ENCODE measurements at regions not wholly inside any gene's neighbourhood (a gene's known extent, or its start where the extent isn't known, plus 50 kb on each side); places are given as distances from the start of the nearest gene placed in this dataset.

- no peak for TF ChIP-seq CTCF (IDR thresholded peaks at IDR 0.05)
Observed at GRCh38 chr4:176013476-176014247, 52.0 kb upstream of the WDR17 start.

DNA sequence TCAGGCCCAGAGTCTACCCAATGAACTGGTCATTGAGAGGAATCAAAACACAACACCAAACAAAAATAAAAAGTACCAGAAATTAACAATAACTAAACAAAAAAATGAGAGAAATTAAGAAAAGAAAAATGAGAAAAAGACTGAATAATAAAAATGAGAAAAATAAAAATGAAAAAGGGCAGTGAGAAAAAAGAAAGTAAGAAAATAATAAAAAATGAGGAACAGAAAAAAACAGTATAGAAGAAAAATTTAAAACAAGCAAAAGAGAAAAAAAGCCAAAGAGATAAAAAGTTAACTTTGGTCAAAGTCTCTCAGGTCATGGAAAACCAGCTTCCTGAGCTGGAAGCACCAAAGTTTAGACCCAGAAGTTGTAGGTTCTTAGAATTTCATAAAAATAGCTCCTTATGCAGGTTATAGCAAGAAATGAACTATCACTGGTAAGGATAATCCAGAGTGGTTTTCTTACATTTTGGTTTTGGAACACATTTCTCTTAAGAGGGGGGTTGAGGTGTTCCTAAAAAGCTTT, 51.0 kb upstream of the WDR17 start:
- ATAC-seq = no peak
- intact Hi-C loops (cut with DNase I, micrococcal nuclease) = no loop called here

More at GRCh38 chr4:176013476-176014247, 52.0 kb upstream of the WDR17 start:
- no peaks in the 10 kb centered on the region for H3K9me3 ChIP-seq
- H3K4me1 ChIP-seq (ENCODE audit: low read depth) = no peaks in the 10 kb centered on the region
- intact Hi-C loops (cut with DNase I, micrococcal nuclease) = no loop called here
- DNase-seq (no peak), ATAC-seq (no peak)
- no peak overlapping the region for H3K4me3 ChIP-seq
- no peaks in the 10 kb centered on the region for H3K36me3 ChIP-seq (ENCODE audit: low read depth)

More for the DNA sequence above, 51.0 kb upstream of the WDR17 start:
- no peaks in the 10 kb centered on the region for H3K9me3 ChIP-seq
- no peaks in the 10 kb centered on the region for H3K36me3 ChIP-seq (ENCODE audit: low read depth)
- H3K4me1 ChIP-seq (ENCODE audit: low read depth) = no peaks in the 10 kb centered on the region
- H3K4me3 ChIP-seq = no peak overlapping the region
- TF ChIP-seq CTCF (IDR thresholded peaks at IDR 0.05) = no peak
- DNase-seq = no peak
